Activated CD8-positive, alpha-beta memory T cell treated with anti-CD3 and anti-CD28 coated beads for 24 hours (primary cell): ENCODE measurements at regions not wholly inside any gene's neighbourhood (a gene's known extent, or its start where the extent isn't known, plus 50 kb on each side); places are given as distances from the start of the nearest gene placed in this dataset.
"Not testable (repeated sequence)": the region's sequence is repeated elsewhere in the genome, so short reads cannot be mapped to it uniquely, and the experiment has no call there.

Experiments
- DNase-seq: peaks from one replicate; pipeline ENCODE4 v3.0.0-alpha.2; 2020

GRCh38 chr14:103232031-103232808 is 101.8 kb upstream of the EIF5 start:
- no peak for DNase-seq

GRCh38 chr14:103232831-103233319 is 101.2 kb upstream of the EIF5 start:
- no peak for DNase-seq

DNA sequence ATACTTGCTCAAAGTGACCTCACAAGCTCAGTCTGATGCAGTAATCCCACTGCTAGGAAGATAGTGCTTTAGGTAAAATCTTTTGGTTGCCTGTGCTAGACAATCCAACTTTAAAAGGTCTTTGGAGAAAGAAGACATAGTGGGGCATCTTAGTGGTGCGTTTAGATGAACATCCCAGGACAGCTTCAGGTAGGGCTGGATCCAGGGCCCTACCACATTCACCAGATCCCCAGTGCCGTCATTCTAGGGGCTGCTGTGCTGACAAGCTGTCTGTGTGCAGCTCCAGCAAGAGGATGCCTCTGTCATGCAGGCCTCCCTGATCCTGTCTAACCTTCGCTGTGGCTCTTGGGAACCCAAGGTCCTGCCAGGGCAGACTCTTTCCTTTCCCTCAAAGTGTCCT is 100.7 kb upstream of the EIF5 start:
- DNase-seq = no peak

DNA sequence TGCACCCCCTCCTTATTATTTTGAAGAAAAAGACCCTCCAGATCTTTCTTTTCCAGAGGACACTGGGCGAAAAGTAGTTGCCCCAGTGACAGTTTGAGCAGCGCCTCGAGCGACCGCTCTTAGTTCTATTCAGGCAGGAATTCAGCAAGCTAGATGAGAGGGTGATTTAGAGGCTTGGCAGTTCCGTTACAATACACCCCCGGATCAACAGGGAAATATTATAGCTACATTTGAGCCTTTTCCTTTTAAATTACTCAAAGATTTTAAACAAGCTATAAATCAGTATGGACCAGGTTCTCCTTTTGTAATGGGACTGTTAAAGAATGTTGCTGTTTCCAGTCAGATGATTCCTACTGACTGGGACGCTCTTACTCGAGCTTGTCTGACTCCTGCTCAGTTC is 99.2 kb upstream of the EIF5 start:
- not testable (repeated sequence) for DNase-seq

DNA sequence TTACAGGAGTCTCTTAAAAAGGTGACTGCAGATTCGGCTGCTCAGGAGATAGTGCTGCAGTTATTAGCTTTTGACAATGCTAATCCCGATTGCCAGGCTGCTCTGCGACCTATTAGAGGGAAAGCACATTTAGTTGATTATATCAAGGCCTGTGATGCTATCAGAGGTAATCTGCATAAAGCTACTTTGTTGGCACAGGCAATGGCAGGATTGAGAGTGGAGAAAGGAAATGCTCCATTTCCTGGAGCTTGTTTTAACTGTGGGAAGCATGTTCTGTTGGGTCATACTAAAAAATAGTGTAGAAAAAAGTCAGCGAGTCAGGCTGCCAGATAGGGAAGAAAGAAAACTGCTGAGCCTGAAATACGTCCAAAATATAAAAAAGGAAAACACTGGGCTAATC is 98.5 kb upstream of the EIF5 start:
- not testable (repeated sequence) for DNase-seq

GRCh38 chr14:103239751-103240150 is 94.3 kb upstream of the EIF5 start:
- no peak for DNase-seq

GRCh38 chr14:103241531-103241930 is 92.5 kb upstream of the EIF5 start:
- no peak for DNase-seq

GRCh38 chr14:103243764-103244737 is 90.0 kb upstream of the EIF5 start:
- no peak for DNase-seq

DNA sequence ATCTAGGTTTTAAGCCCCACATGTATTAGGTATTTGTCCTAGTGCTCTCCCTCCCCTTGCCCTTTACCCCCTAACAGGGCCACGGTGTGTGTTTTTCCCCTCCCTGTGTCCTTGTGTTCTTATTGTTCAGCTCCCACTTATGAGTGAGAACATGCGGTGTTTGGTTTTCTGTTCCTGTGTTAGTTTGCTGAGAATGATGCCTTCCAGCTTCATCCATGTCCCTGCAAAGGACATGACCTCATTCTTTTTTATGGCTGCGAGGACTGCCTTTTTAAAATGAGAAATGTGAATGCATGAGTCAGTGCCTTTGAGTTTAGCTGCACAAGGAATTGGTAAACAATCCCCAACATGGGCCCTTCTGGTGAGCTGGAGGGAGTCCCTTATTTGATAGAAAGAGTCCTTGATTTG is 88.4 kb upstream of the EIF5 start:
- not testable (repeated sequence) for DNase-seq

GRCh38 chr14:103246070-103246469 is 88.0 kb upstream of the EIF5 start:
- DNase-seq = no peak

- DNase-seq = no peak
These were observed 86.8 kb upstream of the EIF5 start for GRCh38 chr14:103247169-103247606.

DNA sequence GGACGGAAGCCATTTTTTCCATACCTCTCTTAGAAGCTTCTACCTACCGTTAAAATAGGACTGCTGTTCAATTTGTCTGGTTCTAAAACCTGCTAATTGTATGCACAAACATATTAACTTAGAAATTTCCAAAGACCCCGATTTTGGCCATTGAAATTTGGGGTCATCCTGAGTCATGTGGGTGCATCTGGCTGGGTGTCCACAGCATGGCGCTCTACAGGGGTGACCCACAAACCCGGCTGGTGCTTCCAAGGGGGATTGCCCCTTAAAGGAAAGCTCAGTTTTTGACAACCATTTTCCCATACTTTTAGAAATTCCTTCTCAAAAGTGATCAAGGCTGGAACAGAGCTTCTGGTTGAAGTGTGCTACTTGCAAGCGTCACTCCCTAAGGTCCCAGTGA is 83.9 kb upstream of the EIF5 start:
- no peak for DNase-seq

DNA sequence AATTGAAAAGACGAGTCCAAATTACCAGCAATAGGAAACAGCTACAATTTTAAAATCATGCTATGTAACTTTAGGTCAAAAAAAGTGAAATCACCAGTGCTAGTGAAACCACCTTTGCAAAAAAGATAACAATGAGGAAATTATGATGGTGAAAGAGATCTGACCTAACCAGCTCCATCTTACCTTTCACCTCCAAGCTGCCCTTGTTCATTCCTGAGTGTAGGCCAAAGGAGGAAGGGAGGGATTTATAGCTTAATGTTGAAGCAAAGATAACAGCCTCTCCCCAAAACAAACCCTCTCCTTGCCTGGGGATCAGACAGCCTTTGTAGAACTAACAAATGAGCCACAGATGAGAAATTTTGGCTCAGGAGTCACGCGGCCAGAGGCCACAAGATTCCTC is 83.2 kb upstream of the EIF5 start:
- no peak for DNase-seq

GRCh38 chr14:103255555-103255954 is 78.5 kb upstream of the EIF5 start:
- peak; percentile 5 for DNase-seq

DNA sequence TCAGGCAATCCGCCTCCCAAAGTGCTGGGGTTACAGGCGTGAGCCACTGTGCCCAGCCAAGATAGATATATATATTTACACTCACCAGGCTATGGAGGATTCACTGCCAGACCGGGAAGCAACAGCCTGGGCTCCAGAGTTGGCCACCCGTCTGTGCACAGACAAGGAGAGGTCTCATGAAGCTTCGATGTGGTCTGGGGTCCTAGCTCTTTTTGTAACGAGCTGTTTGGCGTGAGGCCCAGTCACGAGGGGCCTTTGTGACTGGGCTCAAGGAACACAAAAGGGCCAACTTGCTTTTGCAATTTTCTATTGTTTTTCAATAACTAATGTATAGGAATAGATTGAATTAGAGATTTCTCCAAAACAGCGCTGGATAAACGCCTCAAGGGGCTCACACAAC is 77.6 kb upstream of the EIF5 start:
- DNase-seq = no peak

DNA sequence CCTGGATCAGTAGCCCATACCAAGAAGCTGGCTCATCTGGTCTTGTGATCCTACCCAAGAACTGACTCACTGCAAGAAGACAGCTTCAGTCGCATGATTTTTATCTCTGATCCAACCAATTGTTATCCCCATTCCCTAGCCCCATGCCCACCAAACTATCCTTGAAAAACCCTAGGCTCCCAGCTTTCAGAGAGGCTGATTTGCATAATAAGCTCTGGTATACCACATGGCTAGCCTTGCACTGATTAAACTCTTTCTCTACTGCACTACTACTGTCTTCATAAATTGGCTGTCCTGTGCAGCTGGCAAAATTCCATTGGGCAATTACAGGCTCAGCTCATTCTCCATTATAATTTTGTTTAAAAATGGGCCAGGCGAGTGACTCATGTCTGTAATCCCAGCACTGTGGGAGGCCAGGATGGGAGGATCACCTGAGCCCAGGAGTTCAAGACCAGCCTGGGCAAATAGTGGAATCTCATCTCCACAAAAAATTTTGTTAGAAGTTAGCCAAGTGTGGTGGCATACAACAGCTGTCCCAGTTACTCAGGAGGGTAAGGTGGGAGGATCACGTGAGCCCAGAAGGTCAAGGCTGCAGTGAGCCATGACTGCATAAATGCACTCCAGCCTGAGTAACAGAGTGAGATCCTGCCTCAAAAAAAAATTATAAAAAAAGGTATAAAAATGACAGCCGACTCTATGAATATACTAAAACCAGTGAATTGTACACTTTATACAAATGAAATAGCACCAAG is 76.7 kb upstream of the EIF5 start:
- DNase-seq = no peak

- DNase-seq = no peak
These were observed 75.8 kb upstream of the EIF5 start for GRCh38 chr14:103258211-103258610.

DNA sequence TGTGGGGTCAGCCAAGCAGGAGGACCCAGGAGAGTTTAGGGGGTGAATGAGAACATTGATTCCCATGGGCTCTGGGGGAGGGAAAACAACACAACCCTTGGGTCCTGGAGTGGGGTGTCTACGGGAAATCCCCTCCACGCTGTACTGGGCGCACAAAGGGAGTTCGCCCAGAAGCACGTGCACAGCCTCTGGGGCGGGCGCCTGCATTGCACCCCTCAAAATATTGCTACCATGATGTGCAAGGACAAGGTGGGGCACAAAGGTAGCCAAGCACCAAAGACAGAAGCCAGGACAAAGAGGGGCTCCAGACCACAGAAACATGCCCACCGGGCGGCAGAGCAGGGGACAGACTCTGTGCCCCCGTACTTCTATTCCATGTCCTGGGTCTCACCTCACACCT is 74.9 kb upstream of the EIF5 start:
- DNase-seq = no peak

DNA sequence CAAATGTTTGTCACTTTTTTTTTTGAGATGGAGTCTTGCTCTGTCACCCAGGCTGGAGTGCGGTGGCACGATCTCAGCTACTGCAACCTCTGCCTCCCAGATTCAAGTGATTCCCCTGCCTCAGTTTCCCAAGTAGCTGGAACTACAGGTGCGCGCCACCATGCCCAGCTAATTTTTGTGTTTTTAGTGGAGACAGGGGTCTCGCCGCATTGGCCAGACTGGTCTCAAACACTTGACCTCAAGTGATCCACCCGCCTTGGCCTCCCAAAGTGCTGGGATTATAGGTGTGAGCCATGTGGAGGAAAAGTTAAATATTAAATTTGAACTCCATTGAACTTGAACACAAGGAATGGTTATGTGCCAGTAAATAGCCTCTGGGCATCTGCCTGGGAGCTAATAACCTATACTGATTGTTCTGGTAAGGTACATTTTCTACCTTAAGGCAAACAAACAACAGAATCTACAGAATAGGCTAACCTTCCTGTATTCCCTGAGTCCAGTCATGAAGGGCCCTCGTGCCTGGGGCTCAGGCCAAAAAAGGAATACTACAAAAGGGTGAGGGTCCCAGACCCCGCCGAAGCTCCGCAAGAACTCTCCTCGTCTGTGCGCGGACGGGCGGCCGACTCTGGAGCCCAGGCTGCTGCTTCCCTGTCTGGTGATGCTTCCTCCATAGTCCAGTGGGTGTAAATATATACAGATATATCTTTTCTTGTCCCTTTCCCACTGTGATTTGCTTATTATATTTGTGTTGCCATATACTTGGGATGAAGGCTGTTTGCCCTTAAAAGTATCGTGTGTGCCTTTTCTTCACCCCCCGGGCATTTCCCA is 74.0 kb upstream of the EIF5 start:
- no peak for DNase-seq

- no peak for DNase-seq
These were observed 73.4 kb upstream of the EIF5 start for GRCh38 chr14:103260629-103261124.

GRCh38 chr14:103267226-103267910 is 66.7 kb upstream of the EIF5 start:
- DNase-seq = peak; percentile 26
